NCI-H2171 (cell line): ENCODE measurements at regions not wholly inside any gene's neighbourhood (a gene's known extent, or its start where the extent isn't known, plus 50 kb on each side); places are given as distances from the start of the nearest gene placed in this dataset.

Experiments used
- DNase-seq: peaks from one replicate; lab custom pipeline; 2025; lab: John Stamatoyannopoulos, UW

DNA sequence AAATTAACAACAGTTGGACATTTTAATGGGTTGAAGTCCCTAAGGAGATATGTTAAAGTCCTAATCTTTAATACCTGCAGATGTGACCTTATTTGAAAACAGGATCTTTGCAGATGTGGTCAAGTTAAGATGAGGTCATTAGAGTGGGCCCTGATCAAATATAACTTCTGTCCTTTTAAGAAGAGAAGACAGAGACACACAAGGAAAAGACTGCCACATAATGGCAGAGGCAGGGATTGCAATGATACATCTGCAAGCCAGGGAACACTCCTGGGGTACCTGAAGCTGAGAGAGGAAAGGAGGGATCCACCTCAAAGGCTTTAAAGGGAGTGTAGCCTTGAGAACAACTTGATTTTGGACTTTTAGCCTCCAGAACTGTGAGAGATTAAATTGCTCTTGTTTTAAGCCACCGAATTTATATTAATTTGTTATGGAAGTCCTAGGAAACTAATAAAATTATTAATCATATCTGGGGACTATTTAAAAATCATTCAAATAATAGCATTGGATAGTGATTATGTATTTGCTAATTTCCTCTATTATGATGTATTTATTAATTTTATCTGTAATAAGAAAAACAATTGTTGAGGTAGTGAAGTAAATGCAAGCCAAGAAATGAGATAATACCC, 700.0 kb upstream of the PCDH15 start:
- DNase-seq, result no peak

DNA sequence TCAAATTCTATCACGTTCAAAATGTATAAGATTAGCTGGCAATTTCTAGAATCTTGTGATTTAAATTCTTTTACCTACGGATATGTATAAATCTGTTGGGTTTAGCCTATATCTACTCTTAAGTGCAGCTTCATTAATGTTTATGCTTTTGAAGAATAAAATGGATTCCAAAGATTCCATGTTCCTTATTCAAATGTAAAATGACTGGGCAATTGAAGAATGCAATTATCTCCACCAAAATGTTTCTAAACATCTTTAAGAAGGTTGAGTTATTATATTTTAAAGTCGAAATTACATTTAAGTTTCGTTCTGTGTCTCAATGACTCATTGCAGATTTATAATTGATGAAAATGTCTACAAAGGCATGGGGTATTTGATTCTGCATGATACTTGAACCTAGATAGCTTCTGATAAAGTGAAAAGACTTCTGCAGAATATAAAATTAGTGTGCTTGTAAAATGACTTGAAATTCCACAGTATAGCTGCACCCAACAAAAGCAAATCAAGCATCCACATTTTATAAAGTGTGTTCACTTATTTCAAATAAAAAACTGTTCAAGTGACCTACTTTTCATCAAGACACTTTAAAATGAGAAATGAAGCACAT, 697.0 kb upstream of the PCDH15 start:
- no peak for DNase-seq

DNA sequence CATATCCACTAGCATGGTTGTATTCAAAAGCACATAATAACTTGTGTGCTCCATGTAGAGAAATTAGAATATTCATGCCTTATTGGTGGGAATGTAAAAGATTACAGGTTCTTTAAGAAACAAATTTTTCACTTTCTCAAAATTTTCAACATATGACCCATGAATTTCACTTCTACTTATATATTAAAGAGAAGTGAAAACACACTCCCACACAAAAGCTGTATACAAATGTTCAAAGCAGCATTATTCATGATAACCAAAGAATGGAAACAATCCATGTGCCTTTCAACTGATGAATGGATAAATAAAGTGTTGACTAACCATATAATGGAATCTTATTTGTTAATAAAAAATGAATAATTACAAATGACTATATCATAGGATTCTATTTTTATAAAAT, 694.5 kb upstream of the PCDH15 start:
- DNase-seq, result no peak

DNA sequence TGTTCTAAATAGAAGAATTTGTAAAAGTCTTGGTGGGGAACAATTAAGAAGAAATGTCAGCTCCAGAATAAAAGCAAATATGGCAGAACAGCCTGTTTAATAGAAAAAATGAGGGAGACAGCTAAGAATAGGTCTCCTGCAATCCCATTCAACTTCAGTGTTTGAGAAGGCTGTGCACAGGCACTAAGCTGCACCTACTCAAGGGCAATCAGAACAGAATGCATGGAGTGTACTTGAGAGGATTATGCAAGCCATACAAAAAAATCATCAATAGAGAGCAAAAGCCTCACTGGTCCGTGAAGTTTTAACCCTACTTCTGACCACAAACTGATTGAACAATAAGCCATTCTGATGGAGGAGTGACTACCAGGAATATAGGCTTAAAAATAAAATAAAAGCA, 690.7 kb upstream of the PCDH15 start:
- DNase-seq, result no peak

DNA sequence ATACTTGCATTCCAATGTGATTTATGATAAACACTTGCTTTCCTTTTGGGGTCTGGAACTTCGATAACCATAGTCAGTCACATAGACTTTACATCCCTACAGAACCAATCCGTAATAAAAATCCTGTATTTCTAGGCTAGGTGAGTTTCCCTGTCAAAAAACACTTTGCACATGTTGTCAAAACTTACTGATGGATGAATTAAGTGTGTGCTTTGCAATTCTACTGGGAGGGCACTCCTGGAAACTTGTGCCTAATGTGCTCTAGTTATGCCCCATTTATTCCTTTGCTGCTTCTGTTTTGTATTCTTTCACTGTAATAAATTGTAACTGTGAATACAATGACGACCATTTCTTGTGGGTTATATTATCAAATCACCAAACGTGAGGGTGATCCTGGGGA, 684.8 kb upstream of the PCDH15 start:
- no peak for DNase-seq

DNA sequence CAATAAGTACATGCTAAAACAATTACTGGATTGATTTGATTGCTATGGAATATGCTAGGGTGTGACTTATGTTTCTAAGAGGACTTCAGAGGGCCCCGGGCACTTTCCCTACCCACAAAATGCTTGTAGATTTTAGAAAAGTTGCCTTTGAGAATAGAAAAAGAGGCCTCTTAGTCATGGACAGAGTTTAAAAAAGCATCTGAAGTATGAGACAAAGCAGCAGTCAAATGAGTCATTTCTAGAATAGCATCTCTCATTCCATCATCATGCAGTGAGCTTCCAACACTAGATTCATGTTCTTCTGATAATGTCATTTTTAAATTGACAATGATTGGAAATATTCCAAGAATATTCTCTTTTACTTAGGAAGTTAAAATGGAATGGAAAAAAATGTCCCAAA, 675.1 kb upstream of the PCDH15 start:
- DNase-seq, result no peak

DNA sequence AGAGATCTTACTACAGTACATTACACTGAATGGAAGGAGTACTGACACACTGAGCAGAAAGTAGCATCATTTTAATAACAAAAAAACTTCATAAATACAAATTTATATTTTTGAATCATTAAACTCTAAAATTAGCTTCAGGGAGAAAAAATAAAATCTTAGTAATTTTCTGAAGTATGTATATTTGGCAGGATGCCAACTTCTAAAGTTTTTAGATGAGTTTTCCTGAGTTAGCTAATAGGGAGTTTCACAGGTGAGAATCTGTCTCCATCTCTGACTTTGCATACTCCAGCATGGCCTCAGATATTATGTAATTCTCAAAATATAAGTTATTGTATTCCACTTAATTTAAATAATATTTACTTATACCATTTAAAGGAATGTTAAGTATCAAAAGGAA, 673.2 kb upstream of the PCDH15 start:
- DNase-seq, result no peak

DNA sequence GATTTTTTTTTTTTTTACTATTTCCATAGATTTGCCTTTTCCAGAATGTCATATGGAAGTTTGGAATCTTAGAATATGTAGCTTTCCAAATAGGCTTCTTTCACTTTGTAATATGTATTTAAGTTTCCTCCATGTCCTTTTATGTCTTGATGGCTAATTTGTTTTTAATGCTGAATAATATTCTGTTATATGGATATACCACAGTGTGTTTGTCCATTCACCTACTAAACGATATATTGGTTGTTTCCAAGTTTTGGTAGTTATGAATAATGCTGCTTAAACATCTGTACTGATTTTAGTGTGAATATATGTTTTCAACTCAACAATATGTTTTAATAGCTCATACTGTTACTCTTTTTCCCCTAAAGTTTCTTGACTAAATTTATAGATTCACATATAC, 669.8 kb upstream of the PCDH15 start:
- DNase-seq, result no peak

DNA sequence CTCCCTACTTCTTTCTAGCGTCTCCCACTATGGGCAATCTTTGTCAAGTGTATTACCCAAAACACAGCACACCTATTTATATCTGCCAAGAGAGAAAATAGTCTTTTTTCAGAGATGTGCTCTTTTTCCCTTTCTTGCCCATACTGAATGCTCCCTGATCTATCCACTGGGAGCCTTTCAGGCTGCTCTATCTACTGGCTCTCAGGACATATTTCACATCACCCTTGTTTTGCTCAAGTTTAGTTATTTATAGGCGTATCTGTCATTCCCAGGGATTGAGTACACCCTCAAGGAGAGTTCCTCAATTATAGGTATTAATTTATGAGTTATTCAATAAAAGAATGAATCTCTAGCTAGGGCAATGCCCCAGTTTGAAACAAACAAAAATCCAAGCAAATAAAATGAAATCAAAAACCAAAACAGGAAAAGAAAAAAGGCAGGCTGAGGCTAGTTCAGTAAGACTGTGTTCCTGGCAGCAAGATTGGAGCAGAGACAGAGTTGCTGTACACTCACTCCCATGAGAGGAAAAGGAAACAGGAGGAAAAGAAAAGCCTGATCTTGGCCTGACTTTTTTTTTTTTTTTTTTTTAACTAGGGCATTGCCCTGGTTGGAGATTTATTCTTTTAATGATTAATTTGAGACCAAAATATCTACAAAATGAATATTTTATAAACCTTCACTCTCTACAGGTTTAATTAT, 665.9 kb upstream of the PCDH15 start:
- no peak for DNase-seq

DNA sequence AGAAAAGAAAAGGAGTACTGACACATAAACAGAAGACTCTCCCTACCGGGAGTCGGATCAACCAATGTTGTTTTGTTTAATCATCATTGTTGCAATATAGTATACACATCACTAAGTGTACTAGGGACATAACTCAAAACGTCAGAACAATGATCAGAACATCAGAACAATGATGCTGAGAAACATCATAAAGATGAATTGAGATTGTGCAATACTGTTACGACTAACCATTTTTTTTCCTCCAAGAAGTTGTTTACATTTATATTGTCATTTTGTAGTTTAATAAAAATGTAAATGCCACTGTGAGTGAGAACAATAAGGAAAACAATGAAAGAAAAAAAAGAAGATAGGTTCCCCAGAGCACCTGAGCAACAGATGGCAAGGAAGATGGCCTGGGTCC, 663.1 kb upstream of the PCDH15 start:
- no peak for DNase-seq

DNA sequence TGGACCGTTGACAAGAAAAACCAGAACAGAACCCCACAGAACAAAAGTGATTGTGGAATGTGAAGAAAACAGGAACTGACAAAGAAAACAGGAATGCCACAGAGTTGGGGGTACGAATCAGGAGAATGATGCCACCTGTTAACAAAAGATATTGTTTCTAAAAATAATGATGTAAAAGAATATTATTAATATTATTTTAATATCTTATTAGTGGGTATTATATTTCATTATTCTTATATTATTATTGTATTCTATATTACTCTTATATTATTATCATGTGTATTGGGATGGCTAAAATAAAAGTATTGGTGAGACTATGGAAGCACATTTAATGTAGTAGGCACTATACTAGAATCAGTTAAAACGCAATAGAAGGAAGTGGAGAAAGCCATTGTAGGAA, 659.0 kb upstream of the PCDH15 start:
- no peak for DNase-seq

DNA sequence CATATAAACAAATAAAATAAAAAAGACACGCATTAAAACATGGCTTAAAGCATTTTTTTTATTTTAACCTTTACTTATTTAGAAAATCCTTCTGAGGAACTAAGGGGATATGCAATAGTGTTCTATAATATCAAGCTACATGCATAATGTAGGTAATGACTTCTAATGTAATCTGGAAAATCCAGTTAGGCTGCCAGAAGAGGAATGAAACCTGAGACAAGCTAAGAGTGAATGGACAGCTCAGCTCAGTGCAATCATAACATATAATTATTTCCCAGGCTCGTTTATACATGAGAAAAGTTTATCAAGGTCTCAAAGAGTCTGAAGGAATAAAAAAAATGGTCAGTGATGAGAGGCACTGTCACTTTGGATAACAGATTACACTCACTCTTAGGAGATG, 649.0 kb upstream of the PCDH15 start:
- DNase-seq, result no peak

DNA sequence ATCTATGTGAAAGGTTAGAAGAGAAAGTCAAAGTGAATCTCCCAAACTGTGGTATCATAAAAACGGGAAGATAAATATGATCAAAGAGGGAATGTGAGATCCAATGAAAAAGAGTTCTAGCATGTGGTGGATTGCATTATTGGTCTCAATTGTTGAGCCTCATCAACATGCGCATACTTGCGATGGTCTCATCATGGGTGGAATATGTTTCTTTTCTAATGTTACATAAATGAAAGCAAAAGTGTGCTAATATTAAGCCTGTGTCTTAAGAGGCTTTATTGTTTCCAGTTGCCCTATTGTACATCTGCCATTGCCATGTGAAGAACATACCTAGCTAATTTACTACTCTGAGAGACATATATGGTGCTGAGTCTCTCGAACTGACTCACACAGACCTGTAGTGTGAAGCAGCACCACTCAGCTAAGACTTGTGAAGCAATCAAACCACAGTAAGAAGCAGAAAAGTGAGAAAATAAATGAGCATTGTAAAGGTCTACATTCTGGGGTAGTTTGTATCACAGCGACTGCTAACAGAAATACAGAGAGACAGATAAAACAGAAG, 645.5 kb upstream of the PCDH15 start:
- no peak for DNase-seq

DNA sequence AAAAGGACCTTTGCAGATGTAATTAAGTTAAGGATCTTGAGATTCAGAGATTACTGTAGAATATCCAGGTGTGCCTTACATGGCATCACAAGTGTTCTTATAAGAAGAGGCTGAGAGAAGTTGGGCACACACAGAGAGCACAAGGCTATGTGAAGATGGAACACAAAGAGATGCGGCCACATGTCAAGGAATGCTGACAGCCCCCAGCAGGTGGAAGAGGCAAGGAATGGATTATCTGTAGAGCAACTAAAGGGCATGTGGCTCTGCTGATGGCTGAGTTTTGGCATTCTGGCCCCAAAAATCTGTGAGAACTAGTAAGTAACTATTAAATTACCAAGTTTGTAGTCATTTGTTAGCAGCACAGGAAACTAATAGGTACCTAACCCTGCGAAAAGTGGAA, 640.7 kb upstream of the PCDH15 start:
- DNase-seq, result no peak

DNA sequence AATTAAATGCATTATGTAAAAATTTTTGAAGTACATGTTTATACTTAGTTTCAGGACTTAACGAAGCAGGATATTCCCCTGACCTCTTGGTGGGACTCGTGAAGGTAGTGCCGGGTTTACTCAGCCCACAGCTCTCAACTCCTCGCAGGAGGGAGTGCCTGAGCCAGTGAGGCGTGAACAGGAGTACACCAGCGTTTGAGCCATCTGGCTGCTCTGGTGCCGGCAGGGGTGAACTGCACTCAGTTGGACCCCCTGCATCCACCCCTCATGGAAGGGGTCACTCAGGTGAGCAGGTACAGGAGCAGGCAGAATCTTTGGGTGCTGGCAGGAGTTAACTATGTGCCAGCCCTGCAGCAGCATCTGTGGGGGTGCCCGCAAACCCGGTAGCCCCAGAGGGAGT, 625.1 kb upstream of the PCDH15 start:
- no peak for DNase-seq

DNA sequence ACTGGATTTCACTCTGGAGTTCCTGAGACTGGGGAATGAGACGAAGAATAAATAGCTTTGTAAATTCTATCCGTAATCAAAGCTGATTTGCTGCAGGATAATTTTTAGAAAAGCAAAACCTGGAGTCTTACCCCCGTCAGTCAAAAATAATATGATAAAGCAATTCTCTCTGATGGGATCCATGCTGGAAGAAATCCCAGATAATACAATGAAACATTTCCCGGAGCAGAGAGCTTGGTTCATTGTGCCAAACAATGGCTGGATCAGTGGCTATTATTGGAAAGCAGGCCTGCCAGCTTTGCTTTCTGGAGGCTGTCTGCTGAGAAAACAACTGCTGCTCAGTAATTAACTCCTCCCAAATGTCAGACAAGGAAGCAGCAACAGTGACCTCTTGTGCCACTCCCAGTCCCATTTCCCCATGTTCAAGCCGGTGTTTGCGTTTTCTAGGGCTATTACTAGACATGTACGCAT, 609.4 kb upstream of the PCDH15 start:
- no peak for DNase-seq

DNA sequence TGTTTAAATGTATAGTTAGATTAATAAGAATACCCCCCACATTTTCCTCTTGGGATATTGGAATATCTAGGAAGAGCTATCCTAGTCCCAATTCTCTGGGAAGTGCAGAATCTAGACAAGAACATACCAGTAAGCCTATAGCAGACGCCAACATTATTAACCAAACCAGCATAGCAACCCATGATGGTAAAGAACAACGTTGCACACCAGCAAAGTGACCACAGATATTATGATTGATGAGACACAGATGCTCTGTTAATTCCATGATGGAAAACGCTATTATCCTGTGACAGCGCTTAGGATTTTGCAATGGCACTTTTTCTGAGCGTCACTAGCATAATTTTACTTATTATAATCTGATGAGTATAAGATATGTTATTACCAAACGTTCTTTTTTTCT, 603.1 kb upstream of the PCDH15 start:
- no peak for DNase-seq

DNA sequence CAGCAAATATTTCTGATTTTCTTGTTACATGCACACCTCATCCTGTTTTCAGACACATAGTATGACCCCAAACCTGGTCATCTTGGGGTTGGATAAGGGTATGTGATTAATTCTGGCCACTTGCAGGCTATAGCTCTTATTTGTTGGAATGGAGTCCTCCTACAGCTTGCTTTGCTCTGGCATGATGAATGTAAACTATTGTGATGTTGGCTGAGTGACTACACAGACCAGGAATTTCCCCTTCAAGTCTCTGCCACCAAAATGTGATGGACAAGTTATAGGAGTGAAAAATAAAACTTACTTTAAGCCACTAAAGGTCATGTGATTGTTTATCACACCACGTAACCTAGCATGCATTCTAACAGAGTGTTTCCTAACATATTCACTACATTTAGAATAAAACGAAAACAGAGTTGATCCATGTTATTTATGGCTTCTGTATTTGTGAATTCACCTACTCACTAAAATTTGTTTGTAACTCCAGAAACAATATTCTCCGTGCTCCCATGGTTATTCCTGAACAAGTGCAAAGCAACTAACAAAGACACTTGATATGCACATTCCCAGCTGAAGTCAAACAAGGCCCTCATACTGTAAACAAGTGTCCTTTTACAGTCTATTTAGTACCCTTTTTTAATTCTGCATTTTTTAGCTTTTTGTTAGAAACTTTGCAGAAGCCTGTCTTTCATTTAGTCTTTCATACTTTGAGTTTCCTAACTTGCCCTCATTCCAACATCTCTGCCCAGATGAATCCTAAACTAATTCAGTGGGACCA, 599.2 kb upstream of the PCDH15 start:
- DNase-seq, result no peak

DNA sequence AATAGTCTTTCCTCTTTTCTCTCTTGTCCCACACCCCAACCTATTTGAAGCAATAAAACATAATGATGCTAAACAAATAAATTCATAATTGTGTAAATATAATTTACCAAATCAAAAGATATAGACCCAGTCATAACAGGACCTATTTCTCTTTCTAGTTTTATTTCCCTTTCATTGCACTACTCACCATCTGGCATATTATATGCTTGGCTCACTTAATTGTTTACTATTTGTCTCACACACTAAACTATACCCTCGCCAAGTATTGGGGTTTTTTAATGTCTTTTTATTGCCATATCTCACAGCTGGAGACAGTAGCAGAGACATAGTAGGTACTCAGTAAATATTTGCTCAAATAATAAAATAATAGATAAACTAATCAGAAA, 597.5 kb upstream of the PCDH15 start:
- DNase-seq, result no peak

DNA sequence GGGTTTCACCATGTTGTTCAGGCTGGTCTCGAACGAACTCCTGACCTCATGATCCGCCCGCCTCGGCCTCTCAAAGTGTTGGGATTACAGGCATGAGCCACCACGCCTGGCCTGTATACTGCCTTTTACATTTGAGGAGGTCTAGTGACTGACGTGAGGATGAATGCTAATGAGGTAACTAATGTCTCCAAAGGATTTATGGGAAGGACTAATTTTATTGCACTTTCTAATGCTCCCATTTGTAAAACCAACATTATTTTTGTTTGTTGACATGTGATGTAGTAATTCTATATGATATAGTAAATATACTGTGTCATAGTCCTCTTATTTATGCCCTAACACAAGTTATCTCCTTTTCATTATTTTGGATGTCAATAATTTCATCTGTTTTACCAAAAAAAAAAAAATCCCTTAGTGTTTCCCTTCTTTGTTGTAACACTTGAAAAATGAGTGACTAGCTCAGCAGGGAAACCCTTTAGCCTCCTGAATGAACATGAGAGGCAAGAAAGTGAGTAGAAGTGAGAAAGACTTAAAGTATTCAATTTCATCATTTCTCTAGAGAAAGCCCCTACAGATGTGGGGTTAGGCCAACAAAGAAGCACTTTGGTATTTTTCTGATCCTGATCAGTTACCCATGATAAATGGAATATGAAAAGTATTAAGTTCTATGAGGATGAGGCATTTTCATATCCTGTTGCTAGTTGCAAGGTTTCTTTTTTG, 596.9 kb upstream of the PCDH15 start:
- no peak for DNase-seq

DNA sequence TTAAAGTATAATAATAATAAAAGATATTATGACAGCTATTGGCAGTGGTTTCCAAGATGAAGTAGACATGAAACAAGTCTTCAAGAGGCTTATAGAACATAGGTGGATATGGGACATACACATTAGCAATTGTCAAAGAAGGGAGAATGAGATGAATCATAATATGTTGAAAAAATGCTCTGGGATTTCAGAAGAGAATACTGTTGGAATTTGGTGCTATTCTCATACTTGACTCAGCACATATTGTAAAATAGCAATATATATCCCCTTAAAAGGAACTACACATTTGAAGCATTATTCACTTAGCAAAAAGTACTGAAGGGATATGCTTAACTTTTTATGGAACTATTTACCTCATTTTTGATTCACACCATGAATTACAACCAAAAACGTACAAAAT, 577.2 kb upstream of the PCDH15 start:
- no peak for DNase-seq

DNA sequence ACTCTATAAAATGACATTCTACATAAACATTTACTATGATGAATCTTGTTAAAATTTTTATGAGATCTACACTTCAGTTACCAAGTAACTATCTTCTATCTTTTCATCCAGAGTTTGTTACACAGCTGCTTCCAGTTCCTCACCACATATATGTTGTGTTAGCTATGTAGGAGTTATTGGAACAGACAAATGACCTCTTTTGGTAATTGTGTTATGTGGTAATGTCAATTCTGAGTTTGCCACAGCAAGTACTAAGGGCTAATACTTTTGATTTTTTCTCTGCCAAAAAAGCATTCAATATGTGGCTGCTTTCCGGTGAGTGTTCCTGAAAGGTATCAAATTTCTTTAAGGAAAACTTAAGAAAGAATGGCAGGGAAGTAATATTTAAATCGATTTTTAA, 573.9 kb upstream of the PCDH15 start:
- no peak for DNase-seq
